HG02840 (cell line): ENCODE measurements at regions not wholly inside any gene's neighbourhood (a gene's known extent, or its start where the extent isn't known, plus 50 kb on each side); places are given as distances from the start of the nearest gene placed in this dataset.

Source experiments
- ATAC-seq: cut with Tn5 transposase; IDR thresholded peaks from one replicate; pipeline ENCODE4 v1.9.1; 2021; ENCODE audit warnings: mild to moderate bottlenecking, moderate library complexity, moderate number of reproducible peaks; ENCODE audit not compliant: unreplicated experiment, low FRiP score

DNA sequence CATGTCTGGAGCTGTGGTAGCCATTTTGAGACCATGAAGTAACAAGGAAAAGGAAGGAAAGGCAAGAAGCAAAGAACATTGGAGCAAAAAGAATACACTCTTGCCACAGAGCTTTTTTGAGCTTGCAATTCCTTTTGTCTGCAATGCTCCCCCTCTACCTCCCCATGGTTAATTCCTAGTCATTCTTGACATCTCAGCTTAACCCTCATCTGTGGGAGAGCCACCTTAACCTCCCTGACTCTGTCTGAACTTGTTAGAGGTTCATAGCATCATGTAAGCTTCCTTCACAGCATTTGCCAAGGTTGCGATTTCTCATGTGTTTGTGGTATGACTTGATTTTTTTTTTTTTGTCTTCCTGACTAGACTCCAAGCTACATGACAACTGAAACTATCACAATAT lies 564.1 kb upstream of the PLXNA2 start:
- ATAC-seq = no peak

DNA sequence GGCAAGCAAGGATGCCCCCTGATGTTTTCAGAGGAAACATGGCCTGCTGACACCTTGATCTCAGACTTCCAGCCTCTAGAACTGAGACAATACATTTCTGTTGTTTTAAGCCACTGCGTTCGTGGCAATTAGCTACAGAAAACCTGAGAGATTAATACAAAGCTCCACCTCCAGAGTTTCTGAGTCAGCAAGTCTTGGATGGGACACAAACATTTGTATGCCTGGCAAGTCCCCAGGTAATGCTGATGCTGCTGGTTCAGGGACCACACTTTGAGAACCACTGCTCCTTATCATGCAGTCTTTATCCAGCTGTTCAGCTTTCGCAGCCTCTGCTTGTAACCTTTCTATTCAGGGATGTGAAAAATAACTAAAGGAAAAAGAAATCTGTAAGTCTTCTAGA lies 565.7 kb upstream of the PLXNA2 start:
- no peak for ATAC-seq

DNA sequence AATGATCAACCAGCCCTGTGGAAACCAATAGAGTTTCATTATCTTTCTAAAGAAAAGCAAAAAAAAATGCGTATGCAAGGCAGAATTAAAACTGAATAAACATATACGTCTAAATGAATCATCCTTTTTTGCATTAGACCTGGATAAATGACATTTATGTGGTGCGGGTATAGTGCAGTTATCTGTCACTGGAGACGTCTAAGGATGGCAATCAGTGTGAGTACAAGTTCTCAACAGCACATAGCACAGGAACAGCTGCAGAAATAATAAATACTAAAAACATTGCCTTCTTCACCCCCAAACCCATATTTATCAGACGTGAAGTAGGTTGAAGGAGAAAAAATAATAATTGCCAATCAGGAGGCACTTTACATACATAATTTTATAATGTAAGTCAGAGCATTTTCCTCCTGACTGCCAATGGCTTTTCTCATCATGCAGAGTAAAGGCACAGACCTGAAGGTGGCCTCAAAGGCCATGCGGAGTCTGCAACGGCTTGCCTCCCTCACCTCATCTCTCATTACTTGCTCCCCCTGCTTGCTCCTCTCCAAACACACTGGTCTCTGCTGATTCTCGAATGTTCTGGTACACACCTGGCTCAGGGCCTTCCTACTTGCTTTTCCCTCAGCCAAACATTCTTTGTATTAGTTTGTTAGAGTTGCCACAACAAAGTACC lies 574.7 kb upstream of the PLXNA2 start:
- ATAC-seq = no peak

DNA sequence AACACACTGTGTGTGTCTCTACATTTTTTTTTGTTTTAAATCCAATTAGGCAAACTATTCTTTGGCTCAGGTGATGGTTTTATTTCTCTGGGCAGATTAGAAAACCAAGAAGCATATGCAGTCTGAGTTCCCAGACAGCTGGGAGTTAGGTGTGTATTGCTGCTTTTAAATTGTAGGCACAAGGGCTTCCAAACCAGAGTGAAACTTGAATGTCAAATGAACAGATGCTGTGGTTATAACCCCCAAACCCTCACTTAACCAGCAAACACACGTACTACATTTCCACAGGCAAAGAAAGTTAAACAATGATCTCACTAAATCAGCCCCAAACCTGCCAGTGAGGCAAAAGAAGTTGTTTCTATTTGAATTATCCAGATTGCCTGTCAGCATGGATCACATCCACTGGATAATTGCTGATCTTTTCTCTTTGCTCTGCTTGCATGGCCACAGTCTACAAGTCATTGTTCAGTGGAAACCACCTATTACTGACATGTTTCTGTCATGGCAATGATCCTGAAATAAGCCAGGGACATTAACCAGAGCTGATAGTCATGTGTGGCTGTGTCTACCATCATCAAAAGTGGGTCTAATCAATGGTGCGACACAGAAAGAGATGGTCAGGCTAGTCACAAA lies 576.5 kb upstream of the PLXNA2 start:
- no peak for ATAC-seq

DNA sequence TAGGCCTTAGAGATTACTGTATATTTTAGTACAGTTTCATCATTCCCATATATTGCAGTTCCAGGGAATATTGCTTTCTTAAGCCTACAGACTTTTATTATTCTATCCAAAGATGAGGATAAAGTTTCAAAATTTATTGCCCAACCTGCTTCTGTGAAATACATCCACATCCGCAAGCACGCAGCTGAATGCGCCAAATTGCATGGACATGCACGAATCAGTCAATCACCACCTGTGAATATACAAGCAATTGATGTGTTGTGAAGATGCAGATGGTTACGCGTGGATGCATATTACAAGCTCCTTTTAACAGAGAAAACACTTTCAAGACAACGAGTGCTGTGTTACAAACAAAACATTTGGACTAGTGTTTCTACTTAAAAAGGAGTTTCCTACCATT lies 577.8 kb upstream of the PLXNA2 start:
- ATAC-seq = no peak

DNA sequence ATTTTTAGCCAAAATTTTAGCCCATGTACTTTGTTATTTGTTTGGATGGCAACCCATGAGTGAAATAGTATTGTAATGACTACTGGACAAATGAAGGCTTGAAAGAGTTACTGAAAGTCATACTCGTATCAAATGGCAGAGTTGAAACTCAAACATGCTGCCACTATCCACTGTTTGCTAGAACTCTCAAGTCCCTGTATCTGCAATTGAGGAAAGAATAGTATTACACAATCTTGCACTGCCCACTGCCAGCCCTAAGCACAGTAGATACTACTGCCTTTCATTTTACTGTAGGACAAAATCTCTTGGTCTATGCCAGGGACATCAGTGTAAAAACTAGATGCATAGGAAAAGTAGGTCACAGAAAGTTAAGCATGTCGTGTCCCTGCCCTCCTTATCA lies 581.1 kb upstream of the PLXNA2 start:
- no peak for ATAC-seq

DNA sequence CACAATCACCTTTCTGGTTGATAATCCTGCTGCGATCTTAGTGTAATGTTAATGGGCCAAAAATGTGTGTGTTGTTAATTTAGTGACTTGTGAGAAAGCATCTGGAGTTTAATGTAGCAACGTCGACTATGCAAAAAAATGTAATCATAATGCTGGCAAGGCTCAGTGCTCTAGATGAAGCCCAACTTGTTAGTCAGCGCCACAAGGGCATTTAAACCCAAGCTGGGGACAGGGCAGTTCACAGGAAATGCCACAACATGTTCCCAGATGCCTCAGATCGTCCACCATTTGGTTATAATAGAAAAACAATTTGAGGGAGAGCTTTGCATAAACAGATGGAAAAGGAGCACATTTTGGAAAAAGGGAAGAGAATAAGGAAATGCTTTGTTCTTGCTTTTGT lies 585.4 kb upstream of the PLXNA2 start:
- ATAC-seq = no peak

DNA sequence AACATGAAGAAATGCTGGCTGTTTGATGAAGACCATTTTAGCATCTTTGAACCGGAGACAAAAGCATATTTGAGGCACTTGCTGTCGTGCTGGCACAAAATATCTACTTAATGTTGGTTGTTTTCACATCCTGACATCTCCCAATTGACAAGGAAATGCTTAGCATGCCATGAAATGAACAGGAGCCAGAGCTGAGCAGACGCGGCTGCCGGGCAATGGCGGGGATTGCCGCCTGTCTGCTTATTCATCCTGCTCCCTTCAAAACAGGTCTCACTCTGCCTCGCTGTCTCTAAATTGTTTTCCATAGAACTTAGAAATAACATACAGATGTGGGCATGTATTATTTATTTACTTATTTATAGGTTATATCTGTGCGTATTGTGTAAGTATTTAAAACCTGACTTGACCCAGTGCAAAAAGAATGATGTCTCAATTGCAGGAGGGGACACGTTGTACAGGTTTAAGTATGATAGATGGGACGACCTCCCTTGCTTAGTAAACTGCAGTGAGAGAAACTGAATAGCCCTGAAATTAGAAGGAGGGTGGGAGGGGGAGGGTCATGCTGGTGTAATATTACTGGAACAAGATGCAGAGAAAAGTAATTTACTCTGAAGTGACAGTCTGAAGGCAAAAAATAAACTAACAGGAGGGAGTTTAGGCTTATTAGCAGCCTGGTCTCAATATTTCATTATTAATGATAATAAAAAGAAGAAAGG lies 590.4 kb upstream of the PLXNA2 start:
- no peak for ATAC-seq

DNA sequence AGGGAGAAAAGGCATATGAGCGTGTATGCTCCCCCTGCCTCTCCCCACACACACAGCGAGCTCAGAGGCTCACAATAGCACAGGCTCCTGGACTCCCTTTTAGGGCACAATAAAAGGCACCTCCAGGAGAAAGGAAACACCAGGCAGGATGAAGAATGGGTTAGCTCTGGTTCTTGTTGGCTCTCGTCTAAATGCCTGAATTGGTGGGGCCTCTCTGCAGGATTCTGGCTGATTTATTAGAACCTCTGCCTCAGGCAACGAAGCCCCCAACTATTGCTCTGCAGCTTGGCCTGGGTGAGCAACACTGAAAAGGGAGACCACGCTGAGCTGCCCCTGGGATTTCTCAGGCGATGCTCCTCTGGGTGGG lies 590.9 kb upstream of the PLXNA2 start:
- no peak for ATAC-seq

DNA sequence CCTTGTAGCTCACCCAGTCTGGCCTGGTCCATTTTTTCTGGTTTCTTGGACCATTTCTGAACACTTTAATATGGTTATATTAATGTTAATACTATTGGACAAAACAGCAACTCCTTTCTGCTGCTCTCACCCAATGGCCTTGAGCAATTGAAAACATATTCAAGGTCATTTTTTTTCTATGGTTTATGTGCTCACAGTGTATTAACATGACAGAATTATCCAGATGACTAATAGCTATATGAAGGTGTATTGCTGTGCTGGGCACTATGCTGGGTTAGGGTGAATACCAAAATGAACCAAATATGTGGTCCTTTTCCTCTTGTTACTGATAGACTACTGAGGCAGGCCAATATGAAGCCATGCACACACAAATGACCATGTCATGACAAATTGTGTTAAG lies 591.6 kb upstream of the PLXNA2 start:
- ATAC-seq = no peak

DNA sequence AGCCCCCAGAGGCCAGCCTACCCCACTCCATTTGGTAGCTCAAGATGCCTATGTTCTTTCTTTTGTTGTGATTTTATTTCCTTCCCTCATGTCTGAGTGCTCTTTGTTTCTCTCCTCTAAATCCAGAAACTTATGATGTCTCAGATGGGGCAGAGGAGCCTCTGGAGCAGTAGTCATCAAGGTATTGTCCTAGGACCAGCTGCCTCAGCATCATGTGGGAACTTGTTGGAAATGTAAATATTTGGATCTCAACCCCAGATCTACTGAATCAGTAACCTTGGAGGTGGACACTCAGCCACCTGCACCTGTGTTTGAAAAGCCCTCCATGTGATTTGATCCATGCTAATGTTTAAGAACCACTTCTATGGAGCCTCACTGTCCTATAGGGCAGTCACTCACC lies 593.1 kb upstream of the PLXNA2 start:
- ATAC-seq = no peak

DNA sequence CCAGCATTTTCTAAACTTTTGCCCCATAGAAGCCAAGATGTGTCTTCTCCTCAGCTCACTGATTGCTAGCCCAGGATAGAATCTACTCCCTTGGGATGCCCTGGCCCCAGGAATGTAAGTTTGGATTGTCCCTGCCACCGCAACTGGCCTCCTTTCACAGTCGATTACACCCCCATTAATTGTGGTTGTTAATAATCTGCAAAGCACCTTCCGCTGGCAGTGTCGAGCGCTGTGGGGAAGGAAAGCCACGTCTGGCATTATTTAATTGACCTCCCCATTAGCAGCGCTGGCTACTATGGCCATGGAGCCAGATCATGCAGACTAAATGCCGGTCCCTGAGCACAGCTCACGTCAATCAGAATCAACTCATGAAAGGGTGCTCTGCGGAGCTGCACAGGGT lies 597.3 kb upstream of the PLXNA2 start:
- no peak for ATAC-seq

DNA sequence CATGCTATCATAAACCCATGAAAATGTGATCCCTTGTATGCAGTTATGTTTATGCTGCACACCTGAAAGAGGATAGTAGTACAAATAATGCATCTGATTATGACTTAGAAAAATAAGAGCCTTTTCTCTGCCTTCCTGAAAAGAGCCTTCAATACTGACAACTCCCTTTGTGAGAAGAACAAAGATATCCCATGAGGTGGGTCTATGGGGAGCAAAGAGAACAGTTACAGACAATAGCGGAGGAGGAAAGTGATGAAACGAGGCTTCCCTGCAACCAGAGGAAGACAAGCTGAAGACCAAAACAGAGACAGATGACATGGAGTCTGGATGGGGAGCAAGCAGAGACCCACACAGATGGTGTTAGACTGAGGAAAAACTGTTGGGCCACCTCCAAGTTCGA lies 598.3 kb upstream of the PLXNA2 start:
- ATAC-seq = no peak

DNA sequence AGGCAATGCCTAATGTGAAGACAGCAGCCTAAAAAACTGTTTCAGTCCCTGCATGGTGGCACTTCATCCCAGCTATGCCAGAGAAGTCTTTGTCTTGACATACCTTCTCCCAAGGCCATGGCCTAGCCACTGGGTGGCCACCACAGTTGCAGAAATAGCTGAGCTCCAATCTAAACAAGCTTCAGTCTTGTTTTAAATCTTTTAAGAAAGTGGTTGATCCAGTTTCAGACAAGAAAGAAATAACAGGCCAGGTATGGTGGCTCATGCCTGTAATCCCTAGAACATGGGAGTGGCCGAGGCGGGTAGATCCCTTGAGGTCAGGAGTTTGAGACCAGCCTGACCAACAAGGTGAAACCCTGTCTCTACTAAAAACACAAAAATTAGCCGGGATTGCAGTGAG lies 600.0 kb upstream of the PLXNA2 start:
- no peak for ATAC-seq

DNA sequence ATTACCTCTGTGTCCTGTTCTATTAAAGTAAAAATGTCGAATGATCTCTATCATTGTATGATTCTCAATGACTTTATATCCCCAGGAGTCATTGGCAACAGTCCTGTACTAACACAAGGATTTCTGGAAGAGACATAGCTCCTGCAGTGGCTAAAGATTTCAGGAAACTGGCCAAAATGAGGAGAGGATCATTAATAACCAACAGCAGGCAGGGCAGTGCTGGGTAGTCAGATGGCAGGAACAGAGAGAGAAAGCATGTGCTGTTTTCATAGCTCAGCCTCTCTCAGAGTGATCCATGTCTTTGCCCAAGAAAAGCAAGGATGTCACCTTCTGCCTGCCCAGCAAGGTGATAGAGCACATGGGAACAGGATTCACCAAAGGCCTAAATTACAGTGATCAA lies 604.7 kb upstream of the PLXNA2 start:
- no peak for ATAC-seq

DNA sequence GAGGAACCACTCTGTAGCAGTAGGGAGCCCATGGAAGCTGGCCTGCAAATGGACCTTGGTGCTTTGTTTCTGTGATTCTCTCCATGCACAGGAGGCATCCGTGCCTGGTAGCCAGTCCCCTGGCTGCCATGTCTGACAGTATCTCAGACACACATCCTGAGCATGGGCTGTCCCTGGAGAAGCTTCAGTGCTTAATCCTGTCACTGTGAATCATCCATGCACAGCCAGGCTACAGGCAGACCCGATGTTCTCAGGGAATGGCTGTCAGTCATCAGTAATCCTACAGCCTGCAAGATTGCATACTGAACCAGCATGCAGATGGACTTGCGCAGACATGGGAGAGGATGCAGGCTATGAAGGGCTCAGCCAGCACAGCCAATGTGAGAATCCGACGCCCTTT lies 606.3 kb upstream of the PLXNA2 start:
- ATAC-seq = no peak

DNA sequence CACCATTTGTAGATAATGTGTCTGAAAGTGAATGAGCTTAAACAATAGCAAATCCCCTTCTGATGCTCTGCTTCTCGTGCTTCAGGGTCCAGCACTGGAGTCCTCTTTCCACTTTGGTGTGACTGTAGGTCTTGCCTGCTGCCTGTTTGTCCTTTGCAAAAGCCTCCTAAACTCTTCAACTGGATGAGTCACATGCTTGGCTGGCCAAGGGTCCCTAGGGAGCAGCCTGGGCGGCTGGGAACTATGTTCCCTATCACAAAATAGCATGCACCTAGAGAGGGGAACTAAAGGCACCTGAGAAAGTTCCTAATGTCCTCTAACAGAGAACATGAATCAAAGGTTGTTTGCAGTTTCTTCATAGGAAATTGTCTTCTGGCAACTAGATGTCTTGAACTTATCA lies 607.2 kb upstream of the PLXNA2 start:
- ATAC-seq = no peak

DNA sequence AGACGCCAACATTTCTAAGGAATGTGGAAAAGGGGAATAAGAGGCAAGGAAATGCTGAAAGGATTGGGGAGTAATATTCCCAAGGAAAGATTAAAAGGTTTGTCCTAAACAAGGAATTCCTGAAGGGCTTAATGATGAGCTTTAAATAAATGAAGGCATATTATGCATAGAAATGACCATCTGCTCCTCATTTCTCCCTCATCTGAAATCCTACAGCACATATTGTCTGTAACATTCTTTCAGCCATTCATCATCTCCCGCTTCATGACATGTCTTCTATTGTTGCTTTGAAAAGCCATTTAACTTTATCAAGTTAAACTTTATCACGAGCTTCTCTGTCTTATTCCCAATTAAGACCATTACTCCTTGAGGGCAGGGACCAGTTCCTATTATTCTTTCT lies 608.7 kb upstream of the PLXNA2 start:
- ATAC-seq = no peak

DNA sequence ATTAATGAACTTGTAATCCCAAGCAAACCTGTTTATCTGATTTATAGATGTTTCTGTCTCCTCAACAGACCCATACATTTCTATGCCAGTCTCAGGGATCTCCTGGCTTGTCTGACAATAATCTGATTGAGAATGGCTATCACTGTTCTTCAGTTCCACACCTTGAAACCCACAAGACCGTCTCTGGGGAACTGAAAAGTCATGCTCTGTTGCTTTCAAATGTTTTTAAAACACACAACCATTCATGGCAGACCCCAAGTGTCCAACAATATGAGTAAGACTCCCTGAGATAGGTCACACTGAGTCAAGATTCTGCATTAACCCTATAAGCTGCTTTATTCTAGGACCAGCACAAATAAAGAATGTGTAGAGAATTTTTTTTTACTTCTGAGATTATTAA lies 611.2 kb upstream of the PLXNA2 start:
- ATAC-seq = no peak

DNA sequence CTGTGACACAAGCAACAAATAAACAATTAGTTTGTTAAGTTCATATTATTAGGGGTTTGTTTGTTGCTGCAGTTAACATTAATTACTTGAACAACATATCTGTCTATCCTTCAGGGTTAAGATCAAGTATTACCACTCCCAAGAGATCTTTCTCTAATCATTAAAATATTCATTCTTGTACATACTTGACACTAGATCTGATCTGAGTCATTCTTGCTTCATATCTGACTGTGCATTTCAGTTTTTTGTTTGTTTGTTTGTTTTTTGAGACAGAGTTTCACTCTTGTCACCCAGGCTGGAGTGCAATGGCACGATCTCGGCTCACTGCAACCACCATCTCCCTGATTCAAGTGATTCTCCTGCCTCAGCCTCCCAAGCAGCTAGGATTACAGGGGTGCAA lies 613.3 kb upstream of the PLXNA2 start:
- no peak for ATAC-seq

DNA sequence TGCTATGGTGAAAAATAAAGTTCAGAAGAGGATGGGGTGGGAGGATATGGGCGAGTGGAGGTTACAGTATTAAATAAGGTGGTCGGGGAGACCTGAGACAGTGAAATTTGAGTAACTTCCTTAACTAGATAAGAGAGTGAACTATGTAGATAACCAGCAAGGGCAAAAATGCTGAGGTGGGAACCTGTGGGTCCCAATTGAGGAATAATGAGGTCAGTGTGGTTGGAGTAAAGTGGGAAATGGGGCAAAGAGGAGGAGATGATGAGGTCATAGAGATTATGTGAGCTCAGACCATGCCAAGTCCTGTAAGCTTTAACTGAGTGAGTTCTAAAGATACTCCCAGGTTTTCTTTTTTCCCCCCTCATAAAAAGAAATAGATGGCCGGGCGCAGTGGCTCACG lies 614.6 kb upstream of the PLXNA2 start:
- no peak for ATAC-seq

DNA sequence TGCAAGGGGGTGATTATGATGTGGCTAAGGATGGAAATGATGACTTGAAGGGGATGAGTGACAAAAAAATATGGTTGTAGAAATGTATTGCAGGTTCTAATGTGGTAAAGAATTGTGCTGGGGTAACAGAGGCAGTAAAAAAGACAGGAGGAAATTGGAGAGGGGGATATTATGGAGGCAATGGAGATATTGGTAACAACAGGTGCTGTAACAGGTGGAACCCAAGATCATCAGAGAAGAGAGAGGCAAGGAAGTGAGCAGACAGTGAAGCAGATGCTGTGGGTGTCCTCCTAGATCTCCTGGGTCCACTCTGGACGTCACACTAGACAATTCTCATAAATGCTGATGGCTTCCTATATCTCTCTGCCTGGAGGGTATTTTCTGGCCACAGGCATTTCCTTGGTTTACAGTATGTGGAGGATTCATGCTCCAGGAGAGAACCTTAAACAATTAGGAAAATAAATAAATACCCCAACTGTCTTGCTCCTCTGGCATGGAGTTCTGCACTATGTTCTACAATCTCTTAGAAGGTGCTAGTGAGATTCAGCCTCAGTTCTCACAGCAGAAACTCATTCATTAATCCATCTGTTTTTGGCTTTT lies 620.3 kb upstream of the PLXNA2 start:
- no peak for ATAC-seq
